ENCODE measurements at regions not wholly inside any gene's neighbourhood (a gene's known extent, or its start where the extent isn't known, plus 50 kb on each side); places are given as distances from the start of the nearest gene placed in this dataset.

DNA sequence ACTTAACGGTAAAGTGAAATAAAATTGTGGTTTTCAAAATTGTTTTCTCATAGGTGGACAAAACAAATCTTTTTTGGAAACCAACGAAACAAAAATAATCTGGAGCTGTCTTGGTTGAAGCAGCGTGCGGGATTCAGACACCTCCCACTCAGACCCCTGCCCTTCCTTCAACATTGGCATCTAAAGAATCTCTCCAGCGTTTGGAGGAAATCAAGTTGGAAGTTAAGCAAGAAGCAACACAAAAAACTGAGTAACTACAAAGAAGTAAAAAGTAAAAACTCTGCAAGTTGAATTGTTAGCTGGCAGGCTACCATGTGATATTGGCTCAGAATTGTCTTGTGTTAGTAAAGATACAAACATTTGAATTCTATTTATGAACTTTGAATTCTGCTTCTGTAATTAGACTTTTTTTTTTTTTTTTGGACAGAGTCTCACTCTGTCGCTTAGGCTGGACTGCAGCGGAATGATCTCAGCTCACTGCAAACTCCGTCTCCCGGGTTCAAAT lies 361.0 kb upstream of the PMFBP1 start:
- DNase-seq (no peak), ATAC-seq (no peak)
- peaks cover 0 to 2% (median 0%) of the 10 kb centered on the region in 5 donors for H3K27me3 Mint-ChIP-seq
- no peaks in the 10 kb centered on the region for H3K4me1 Mint-ChIP-seq
- H3K9me3 Mint-ChIP-seq: peaks cover 0 to 25% (median 13%) of the 10 kb centered on the region in 9 donors
- H3K27ac Mint-ChIP-seq: no peak overlapping the region
- POLR2A ChIA-PET: no interaction called here
- peaks cover 0 to 11% (median 10%) of the 10 kb centered on the region in 3 donors for H3K36me3 Mint-ChIP-seq
- no peak overlapping the region for H3K4me3 Mint-ChIP-seq

DNA sequence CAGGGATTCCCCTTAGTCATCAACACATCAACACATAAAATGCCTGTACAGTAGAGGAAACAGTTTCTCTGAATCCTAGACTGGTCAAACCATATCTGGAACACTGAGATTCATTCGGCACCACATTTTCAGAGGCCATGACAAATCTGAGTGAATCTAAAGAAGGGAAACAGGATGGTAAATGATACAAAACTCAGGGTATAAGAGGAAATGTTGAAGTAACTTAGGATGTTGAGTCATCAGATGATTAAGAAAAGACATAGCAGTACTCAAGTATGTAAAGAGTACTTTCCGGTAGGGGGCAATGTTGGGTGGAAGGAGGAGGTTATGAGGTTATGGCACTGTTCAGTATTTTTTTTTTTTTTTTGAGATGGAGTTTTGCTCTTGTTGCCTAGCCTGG lies 358.5 kb upstream of the PMFBP1 start:
- Mint-ChIP-seq H3K4me3 (no peak overlapping the region), H3K4me1 (no peaks in the 10 kb centered on the region), H3K36me3 (peaks cover 0 to 11% (median 10%) of the 10 kb centered on the region in 3 donors), H3K9me3 (peaks cover 0 to 33% (median 16%) of the 10 kb centered on the region in 9 donors), H3K27ac (no peak overlapping the region), H3K27me3 (peaks cover 0 to 2% (median 0%) of the 10 kb centered on the region in 5 donors)
- ATAC-seq: no peak
- no peak for DNase-seq
- POLR2A ChIA-PET: no interaction called here

DNA sequence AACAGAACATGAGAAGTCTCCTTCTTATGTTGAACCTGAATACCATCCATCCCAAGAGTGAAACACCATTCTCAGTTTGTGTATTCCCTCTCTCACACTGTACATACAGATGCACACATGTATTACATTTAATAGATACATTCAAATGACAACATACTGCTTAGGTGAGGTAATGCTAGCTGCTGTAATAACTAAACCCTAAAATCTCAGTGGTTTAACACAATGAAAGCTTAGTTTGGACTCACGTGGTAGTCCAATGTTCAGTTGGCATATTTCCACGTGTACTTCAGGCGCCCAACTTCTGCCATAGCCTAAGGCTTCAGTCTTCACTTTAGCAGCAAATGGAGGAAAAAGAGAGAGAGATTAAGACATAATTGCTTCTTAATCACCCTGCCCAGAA lies 351.1 kb upstream of the PMFBP1 start:
- Mint-ChIP-seq H3K36me3 (peaks cover 3 to 22% (median 21%) of the 10 kb centered on the region in 3 donors), H3K4me3 (no peak overlapping the region), H3K27me3 (no peaks in the 10 kb centered on the region), H3K27ac (no peak overlapping the region), H3K4me1 (no peaks in the 10 kb centered on the region), H3K9me3 (peaks cover 6 to 55% (median 16%) of the 10 kb centered on the region in 9 donors)
- DNase-seq (no peak), ATAC-seq (no peak)
- POLR2A ChIA-PET: no interaction called here

DNA sequence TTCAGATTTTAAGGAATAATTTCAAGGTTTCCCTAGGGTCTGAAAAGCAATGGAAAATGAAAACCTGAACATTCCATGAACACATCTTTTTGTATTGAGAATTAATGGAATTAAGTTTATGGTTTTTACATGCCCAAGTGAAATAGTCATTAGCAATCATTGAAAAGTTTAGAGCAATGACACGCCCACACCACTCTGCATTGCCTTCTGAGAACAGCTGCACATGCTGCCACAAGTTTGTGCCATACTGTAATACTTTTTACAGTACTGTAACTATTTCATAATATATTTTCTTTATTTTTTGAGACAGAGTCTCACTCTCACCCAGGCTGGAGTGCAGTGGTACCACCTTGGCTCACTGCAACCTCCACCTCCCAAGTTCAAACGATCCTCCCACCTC lies 345.2 kb upstream of the PMFBP1 start:
- POLR2A ChIA-PET: no interaction called here
- H3K4me3 Mint-ChIP-seq: no peak overlapping the region

DNA sequence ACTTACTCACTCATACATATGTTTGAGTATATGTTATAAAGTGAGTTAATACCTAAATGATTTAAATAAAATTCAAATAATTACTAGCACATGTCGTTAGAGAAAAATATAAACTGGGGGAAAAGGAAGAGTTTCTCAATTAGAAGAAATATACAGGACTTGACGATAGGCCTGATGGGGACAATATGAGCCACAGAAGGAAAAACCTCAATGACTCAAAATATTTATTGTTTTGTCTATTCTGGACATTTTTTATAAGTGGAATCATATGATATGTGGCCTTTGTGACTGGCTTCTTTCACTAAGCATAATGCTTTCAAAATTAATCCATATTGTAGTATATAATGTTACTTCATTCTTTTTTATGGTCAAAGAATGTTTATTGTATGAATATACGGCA lies 339.2 kb upstream of the PMFBP1 start:
- no peaks in the 10 kb centered on the region for H3K27me3 Mint-ChIP-seq
- no peak overlapping the region for H3K4me3 Mint-ChIP-seq
- no peak overlapping the region for H3K27ac Mint-ChIP-seq
- DNase-seq (no peak), ATAC-seq (no peak)
- peaks cover 0 to 3% (median 0%) of the 10 kb centered on the region in 3 donors for H3K36me3 Mint-ChIP-seq
- no peaks in the 10 kb centered on the region for H3K4me1 Mint-ChIP-seq
- POLR2A ChIA-PET: no interaction called here
- no peaks in the 10 kb centered on the region for H3K9me3 Mint-ChIP-seq

More for the DNA sequence above, 345.2 kb upstream of the PMFBP1 start:
- Mint-ChIP-seq H3K36me3 (peaks cover 0 to 14% (median 10%) of the 10 kb centered on the region in 3 donors), H3K9me3 (peaks cover 0 to 16% (median 7%) of the 10 kb centered on the region in 9 donors), H3K4me1 (no peaks in the 10 kb centered on the region), H3K27ac (no peak overlapping the region), H3K27me3 (no peaks in the 10 kb centered on the region)
- DNase-seq: no peak
- ATAC-seq: no peak

DNA sequence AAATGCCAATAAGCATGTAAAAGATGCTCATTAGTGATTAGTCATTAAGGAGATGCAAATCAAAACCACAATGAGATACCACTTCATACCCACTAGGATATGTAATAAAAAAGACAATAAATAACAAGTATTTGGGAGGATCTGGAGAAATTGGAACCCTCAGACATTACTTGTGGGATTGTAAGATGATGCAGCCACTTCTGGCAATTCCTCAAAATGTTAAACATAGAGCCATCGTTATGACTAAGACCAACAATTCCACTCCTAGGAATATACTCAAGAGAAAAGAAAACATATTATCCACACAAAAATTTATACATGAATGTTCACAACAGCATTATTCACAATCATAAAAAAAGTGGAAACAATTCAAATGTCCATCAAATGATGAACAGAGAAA lies 336.2 kb upstream of the PMFBP1 start:
- Mint-ChIP-seq H3K9me3 (no peaks in the 10 kb centered on the region), H3K27ac (no peak overlapping the region), H3K27me3 (no peaks in the 10 kb centered on the region), H3K4me1 (no peaks in the 10 kb centered on the region), H3K36me3 (peaks cover 0 to 1% (median 0%) of the 10 kb centered on the region in 3 donors), H3K4me3 (no peak overlapping the region)
- POLR2A ChIA-PET: no interaction called here
- ATAC-seq (no peak), DNase-seq (no peak)

DNA sequence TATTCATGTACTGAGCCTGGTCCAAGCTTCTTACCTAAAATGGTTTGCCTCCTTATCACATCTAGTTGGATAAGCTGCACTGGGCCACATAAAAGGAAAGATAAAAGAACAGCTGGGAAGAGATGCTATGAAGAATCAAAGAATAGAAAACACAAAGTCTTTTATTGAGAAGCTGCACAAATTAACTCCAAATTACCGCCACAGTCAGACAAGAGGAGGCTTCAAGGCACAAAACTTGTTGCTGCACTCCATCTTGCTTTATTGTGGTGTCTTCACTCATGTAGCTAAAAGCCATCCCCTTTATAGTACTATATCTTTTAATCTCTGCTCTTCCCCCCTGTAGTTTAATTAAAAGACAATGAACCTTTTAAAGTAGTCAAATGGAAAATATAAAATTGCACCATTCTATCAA lies 330.6 kb upstream of the PMFBP1 start:
- no peak for ATAC-seq
- H3K27ac Mint-ChIP-seq: peak overlapping the region in 2 of 10 donors; percentile 17 to 64
- no peak overlapping the region for H3K4me3 Mint-ChIP-seq
- H3K36me3 Mint-ChIP-seq: peaks cover 0 to 1% (median 0%) of the 10 kb centered on the region in 3 donors
- POLR2A ChIA-PET: no interaction called here
- no peaks in the 10 kb centered on the region for H3K27me3 Mint-ChIP-seq
- H3K4me1 Mint-ChIP-seq: peaks cover 3 to 12% (median 7%) of the 10 kb centered on the region in 4 donors
- DNase-seq: no peak
- H3K9me3 Mint-ChIP-seq: no peaks in the 10 kb centered on the region

DNA sequence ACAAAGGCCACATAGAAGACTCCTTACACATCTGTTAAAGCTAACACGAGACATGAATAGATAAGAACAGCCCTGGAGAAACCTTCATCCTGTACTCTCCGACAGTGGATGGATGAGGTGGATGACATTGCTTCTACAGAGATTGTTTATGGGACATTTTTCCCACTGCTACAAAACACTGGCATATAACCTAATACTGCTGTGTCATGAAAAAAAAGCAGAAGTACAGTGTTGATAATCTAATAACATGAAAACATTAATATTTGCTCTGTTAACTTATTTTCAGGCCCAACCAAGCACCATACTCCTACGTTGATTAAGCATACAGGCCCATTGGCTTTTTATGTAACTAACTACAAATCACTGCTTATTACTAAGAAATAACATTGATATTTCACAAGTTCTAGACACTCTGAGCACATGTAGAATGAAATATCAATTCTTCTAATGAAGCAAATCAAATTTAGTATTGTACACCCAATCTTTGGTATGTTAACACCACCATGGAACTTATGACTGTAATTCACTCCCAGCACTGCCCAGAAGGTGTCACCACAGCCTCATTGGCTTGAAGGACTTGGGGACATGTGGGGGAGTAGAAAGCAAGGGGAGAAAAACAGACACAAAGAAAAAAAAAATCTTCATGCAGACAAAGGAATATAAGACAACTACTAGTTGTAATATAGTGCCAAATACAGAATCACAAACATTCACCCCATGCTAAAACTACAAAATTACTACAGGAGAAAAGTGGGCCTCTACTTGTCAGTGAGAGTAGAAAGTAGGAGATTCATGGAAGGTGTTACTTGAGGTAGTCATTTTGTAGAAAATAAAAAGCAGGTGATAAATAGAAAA lies 330.0 kb upstream of the PMFBP1 start:
- no peaks in the 10 kb centered on the region for H3K27me3 Mint-ChIP-seq
- H3K36me3 Mint-ChIP-seq: peaks cover 0 to under 1% (median 0%) of the 10 kb centered on the region in 3 donors
- ATAC-seq: no peak
- no peak overlapping the region for H3K4me3 Mint-ChIP-seq
- H3K27ac Mint-ChIP-seq: peak overlapping the region in 2 of 10 donors; percentile 17 to 64
- peak in 9 of 10 donors; percentile 5 to 66 (median 16) for DNase-seq
- POLR2A ChIA-PET: no interaction called here
- peaks cover 3 to 12% (median 7%) of the 10 kb centered on the region in 4 donors for H3K4me1 Mint-ChIP-seq
- no peaks in the 10 kb centered on the region for H3K9me3 Mint-ChIP-seq

DNA sequence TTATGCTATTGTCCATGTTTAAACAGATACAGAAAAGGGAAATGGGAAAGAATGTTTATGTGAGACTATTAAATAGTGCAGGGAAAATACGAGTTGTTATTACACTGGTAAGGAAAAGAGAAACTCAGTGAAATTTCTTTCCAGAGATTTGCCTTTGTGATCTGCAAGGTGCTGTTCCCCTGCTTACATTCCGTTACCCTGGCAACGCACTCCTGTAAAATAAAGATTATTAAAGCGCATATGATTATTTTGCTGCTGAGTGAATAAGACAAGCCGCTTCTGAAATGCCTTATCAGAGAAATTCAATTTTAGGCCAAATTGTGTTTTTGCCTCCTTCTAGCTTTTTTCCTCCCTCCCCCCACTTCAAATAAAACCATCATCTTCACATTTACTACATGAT lies 328.6 kb upstream of the PMFBP1 start:
- H3K27ac Mint-ChIP-seq: no peak overlapping the region
- POLR2A ChIA-PET: no interaction called here
- H3K9me3 Mint-ChIP-seq: no peaks in the 10 kb centered on the region
- DNase-seq (no peak), ATAC-seq (no peak)
- H3K4me3 Mint-ChIP-seq: no peak overlapping the region
- no peaks in the 10 kb centered on the region for H3K36me3 Mint-ChIP-seq
- H3K4me1 Mint-ChIP-seq: peaks cover 3 to 12% (median 7%) of the 10 kb centered on the region in 4 donors
- H3K27me3 Mint-ChIP-seq: no peaks in the 10 kb centered on the region

DNA sequence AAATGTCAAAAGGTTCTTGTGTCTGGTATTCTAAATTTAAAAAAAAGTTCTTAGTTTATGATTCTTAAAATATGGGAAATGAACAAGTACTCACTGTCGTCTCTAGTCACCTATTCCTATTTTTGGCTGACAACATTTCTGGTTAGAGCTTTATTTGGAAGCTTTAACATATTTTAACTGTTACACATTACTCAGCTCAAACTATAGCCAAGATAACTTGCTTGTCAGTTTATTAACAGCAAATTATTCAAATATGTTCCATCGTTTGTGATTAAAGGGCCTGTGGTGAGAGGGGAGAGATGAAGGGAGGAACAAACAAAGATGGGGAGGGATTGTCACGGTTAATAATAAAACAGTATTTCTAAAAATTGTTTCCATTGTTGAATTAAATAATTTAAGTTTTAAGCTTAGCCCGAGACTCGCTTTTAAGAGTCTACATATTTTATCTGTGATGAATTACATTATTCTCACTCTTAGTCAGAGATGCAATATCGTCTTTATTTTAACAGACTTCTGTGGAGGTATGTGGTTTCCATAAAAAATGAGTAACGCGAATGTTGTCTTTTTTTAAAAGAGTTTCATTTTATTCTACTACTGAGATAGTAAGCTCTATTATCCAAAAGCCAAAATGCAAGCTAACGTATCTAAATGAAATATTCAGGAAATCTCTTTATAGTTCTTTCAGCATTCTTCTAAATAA lies 321.9 kb upstream of the PMFBP1 start:
- no peaks in the 10 kb centered on the region for H3K36me3 Mint-ChIP-seq
- H3K4me3 Mint-ChIP-seq: no peak overlapping the region
- peaks cover 0 to 2% (median 0%) of the 10 kb centered on the region in 9 donors for H3K9me3 Mint-ChIP-seq
- H3K27ac Mint-ChIP-seq: no peak overlapping the region
- H3K4me1 Mint-ChIP-seq: no peaks in the 10 kb centered on the region
- no peaks in the 10 kb centered on the region for H3K27me3 Mint-ChIP-seq
- DNase-seq (no peak), ATAC-seq (no peak)
- POLR2A ChIA-PET: no interaction called here

DNA sequence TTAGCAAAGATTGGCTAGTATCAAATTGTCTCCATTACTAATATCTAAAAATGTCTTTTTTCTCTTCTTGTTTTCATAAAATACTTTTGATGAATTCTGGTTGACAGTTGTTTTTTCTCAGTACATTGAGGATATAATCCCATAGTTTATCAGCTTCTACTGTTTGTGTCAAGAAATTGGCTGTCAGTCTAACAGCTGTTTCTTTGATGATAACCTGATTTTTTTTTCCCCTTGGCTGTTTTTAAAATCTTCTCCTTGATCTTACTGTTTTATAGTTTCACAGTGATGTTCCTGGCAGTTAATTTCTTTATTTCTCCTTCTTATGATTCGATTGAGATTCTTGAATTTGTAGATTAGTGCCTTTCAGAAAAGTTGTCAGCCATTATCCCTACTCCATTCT lies 315.3 kb upstream of the PMFBP1 start:
- no peak for ATAC-seq
- POLR2A ChIA-PET: no interaction called here
- peaks cover 0 to 11% (median 4%) of the 10 kb centered on the region in 4 donors for H3K4me1 Mint-ChIP-seq
- no peak for DNase-seq
- H3K36me3 Mint-ChIP-seq: no peaks in the 10 kb centered on the region
- no peak overlapping the region for H3K27ac Mint-ChIP-seq
- H3K9me3 Mint-ChIP-seq: peaks cover 0 to 9% (median 0%) of the 10 kb centered on the region in 9 donors
- no peak overlapping the region for H3K4me3 Mint-ChIP-seq
- H3K27me3 Mint-ChIP-seq: no peaks in the 10 kb centered on the region

DNA sequence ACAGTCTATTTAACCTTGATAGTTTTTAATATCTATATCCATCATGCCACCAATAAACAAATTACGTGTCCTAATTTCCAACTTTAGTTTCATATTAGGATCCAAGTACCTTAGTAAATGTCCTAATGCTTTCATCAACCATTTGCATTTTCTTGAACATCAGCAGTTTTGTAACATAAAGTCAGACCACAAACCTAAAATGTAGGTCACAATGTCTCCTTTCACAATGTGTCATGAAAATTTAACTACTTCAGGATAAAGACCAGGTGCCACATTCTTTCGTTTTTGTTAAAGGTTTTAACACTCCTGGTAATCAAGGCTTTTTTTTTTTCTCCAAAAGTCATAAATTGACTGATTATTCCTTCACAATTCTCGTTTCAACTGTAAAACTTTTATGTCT lies 310.7 kb upstream of the PMFBP1 start:
- H3K27me3 Mint-ChIP-seq: peaks cover 0 to 3% (median 0%) of the 10 kb centered on the region in 5 donors
- DNase-seq (no peak), ATAC-seq (no peak)
- H3K9me3 Mint-ChIP-seq: peaks cover 0 to 9% (median 0%) of the 10 kb centered on the region in 9 donors
- H3K4me1 Mint-ChIP-seq: peaks cover 3 to 29% (median 20%) of the 10 kb centered on the region in 4 donors
- H3K4me3 Mint-ChIP-seq: no peak overlapping the region
- H3K27ac Mint-ChIP-seq: peak overlapping the region in 2 of 10 donors; percentile 29 to 32
- POLR2A ChIA-PET: no interaction called here
- H3K36me3 Mint-ChIP-seq: peaks cover 0 to 8% (median 0%) of the 10 kb centered on the region in 3 donors

DNA sequence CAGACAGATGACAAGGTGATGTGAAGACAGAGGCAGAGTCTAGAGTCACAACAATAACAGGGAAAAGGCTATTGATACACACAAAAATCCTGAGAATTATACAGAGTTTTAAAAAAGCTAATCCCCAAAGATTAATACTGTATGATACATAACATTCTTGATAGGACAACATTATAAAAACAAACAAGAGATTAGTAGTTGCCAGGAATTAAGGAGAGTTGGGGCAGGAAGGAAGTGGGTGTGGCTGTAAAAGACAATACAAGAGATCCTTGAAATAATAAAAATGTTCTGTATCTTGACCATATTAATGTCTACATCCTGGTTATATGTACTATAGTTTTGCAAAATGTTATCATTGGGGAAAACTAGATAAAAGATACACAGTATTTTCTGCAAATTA lies 309.5 kb upstream of the PMFBP1 start:
- no peak for DNase-seq
- Mint-ChIP-seq H3K4me1 (peaks cover 3 to 29% (median 20%) of the 10 kb centered on the region in 4 donors), H3K27me3 (peaks cover 0 to 3% (median 0%) of the 10 kb centered on the region in 5 donors), H3K9me3 (peaks cover 0 to 9% (median 0%) of the 10 kb centered on the region in 9 donors), H3K4me3 (peak overlapping the region in 1 of 10 donors; percentile 12), H3K27ac (peak overlapping the region in 1 of 10 donors; percentile 22), H3K36me3 (peaks cover 0 to 8% (median 0%) of the 10 kb centered on the region in 3 donors)
- no peak for ATAC-seq
- POLR2A ChIA-PET: no interaction called here
